HG03175 (cell line): ENCODE measurements at regions not wholly inside any gene's neighbourhood (a gene's known extent, or its start where the extent isn't known, plus 50 kb on each side); places are given as distances from the start of the nearest gene placed in this dataset.

Experiments used
- ATAC-seq: cut with Tn5 transposase; IDR thresholded peaks from one replicate; pipeline ENCODE4 v1.9.1; 2021; ENCODE audit warnings: mild to moderate bottlenecking, moderate library complexity; ENCODE audit not compliant: unreplicated experiment

- ATAC-seq: no peak
These were observed 62.8 kb upstream of the COL11A1 start for GRCh38 chr1:103171041-103171590.

- ATAC-seq: no peak
These were observed 62.3 kb upstream of the COL11A1 start for GRCh38 chr1:103170609-103171008.

DNA sequence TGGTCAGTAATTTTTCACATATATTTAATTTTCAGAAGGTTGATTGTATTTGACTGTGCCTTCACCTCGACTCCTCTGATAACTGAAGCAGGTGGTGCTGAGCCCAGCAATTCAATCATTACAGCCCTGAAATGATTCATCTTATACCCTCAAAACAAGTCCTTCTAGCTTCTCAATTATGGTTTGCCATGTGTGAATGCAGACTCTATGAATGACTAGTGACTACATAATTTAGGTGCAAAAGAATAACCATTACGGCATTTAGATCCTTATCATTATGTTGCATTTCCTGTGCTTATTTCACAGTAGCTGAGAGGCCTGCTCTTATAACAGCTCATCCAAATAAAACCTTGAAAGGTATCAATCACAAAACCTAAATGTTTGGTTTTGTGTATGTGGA lies 54.0 kb upstream of the COL11A1 start:
- ATAC-seq: no peak

GRCh38 chr1:103160281-103160680 lies 52.0 kb upstream of the COL11A1 start:
- ATAC-seq: no peak
